Panc1 (cell line): ENCODE measurements at regions not wholly inside any gene's neighbourhood (a gene's known extent, or its start where the extent isn't known, plus 50 kb on each side); places are given as distances from the start of the nearest gene placed in this dataset.

ENCODE experiments used
- ATAC-seq: fragments of 200-7000 bp; cut with Tn5 transposase; 2 replicates; pipeline ENCODE4 v1.9.1; 2020; ENCODE audit warnings: mild to moderate bottlenecking, moderate library complexity
- BruUV-seq: library from RNA; stranded (reverse); fragments of 400-500 nt; replicated peaks from 2 replicates; lab custom pipeline; 2021; lab: Mats Ljungman, UMichigan
- CTCF ChIA-PET: fragments of 300-600 bp; sonication (Branson Sonifier 250); formaldehyde crosslinking; loops from one replicate; lab custom pipeline; 2022; ENCODE audit warnings: antibody characterized with exemption; lab: Charles Lee
- POLR2A ChIA-PET: fragments of 300-600 bp; sonication (Branson Sonifier 250); formaldehyde crosslinking; loops from one replicate; lab custom pipeline; 2022; ENCODE audit warnings: antibody characterized with exemption; lab: Charles Lee
- DNase-seq: peaks from one replicate; pipeline ENCODE4 v3.0.0-alpha.2; 2010; ENCODE audit warnings: low read depth, low spot score
- H3K27ac ChIP-seq: 2 replicates; pipeline ENCODE4 v1.5.1; 2011; ENCODE audit warnings: mild to moderate bottlenecking, low read length, inconsistent platforms
- H3K27me3 ChIP-seq: fragments of 200-500 bp; sonication (Bioruptor generic); 2 replicates; pipeline ENCODE4 v1.6.0; 2014; ENCODE audit warnings: low read length, inconsistent platforms; ENCODE audit not compliant: control insufficient read depth, insufficient read depth
- H3K36me3 ChIP-seq: fragments of 200-500 bp; sonication (Bioruptor generic); 2 replicates; pipeline ENCODE4 v1.5.1; 2014; ENCODE audit warnings: inconsistent platforms, mild to moderate bottlenecking, low read length, moderate library complexity; ENCODE audit not compliant: control insufficient read depth, insufficient read depth
- H3K4me1 ChIP-seq: 2 replicates; pipeline ENCODE4 v1.5.1; 2011; ENCODE audit warnings: inconsistent platforms, mild to moderate bottlenecking, low read length, moderate library complexity; ENCODE audit not compliant: control insufficient read depth, insufficient read depth
- H3K4me3 ChIP-seq, 2 experiments: 2 replicates each; pipeline ENCODE4 v1.5.1; 2011 to 2012; ENCODE audit warnings: low read depth in 2 of 2, low read length in 2 of 2, mild to moderate bottlenecking in 2 of 2, inconsistent platforms in 1 of 2, moderate library complexity in 1 of 2
- H3K9me3 ChIP-seq: fragments of 200-500 bp; sonication (Bioruptor generic); 2 replicates; pipeline ENCODE4 v1.5.1; 2014; ENCODE audit warnings: low read depth, mild to moderate bottlenecking, inconsistent platforms, low read length, moderate library complexity; ENCODE audit not compliant: control insufficient read depth, insufficient read depth
- POLR2AphosphoS5 ChIP-seq: IDR thresholded peaks from 2 replicates; pipeline ENCODE4 v1.6.1; 2012; ENCODE audit warnings: mild to moderate bottlenecking, low read depth, low read length, moderate library complexity
- REST ChIP-seq, 2 experiments: IDR thresholded peaks; 2 replicates each; pipeline ENCODE4 v1.6.1; 2011 to 2012; ENCODE audit warnings: low read depth in 2 of 2, control low read depth in 1 of 2, low read length in 1 of 2, mild to moderate bottlenecking in 1 of 2, moderate library complexity in 1 of 2; ENCODE audit not compliant: insufficient read depth in 1 of 2
- SIN3A ChIP-seq: IDR thresholded peaks from 2 replicates; pipeline ENCODE4 v1.6.1; 2012; ENCODE audit warnings: low read depth, mild to moderate bottlenecking, low read length, moderate library complexity, borderline replicate concordance; ENCODE audit not compliant: insufficient read depth
- TCF7L2 ChIP-seq: IDR thresholded peaks from 2 replicates; pipeline ENCODE4 v1.6.1; 2011; ENCODE audit warnings: mild to moderate bottlenecking, low read depth, low read length, inconsistent platforms
- in situ Hi-C: cut with HindIII; loops from 2 replicates; pipeline ENCODE4 v1.10.0; 2016; ENCODE audit warnings: low sequenced_read_pairs, low pct_unique_long_range_greater_than_20kb
- intact Hi-C: fragments of 100-400 bp; cut with micrococcal nuclease; formaldehyde crosslinking; loops from one replicate; pipeline ENCODE4 v1.10.0; 2022; ENCODE audit not compliant: unreplicated experiment
- TF ChIP-seq, protein P1 (sequence below): fragments of 450-650 bp; IDR thresholded peaks from 2 replicates; pipeline ENCODE4 v1.5.1; 2017; ENCODE audit warnings: mild to moderate bottlenecking

DNA sequence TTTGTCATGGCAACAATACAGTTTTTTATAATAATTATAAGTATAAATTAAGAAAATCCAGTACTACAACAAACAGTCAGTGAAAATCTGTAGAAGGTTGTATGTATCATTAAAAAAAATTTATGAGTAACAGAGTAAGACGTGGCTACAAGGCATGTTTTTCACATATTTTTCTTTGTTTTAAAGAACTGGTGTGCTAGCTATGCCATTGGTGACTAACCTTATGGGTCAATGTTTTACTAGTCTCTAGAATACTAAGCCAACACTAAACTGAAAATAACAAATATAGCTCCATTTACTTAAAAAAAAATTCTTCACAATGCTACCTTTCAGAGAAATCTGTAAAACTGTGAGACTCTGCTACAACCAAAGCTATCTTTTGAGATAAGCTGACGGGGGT lies 261.5 kb downstream of the ADGRL2 start:
- H3K4me3 ChIP-seq: no peak overlapping the region
- ChIA-PET POLR2A (interaction anchor here (0.5 kb wide), 1 partner anchor 125 kb away, joined by 5 read pairs; no protein-coding TSS in a partner anchor), CTCF (no interaction called here)
- DNase-seq (no peak), ATAC-seq (no peak)
- H3K27me3 ChIP-seq: no peaks in the 10 kb centered on the region
- TF ChIP-seq, protein P1, sequence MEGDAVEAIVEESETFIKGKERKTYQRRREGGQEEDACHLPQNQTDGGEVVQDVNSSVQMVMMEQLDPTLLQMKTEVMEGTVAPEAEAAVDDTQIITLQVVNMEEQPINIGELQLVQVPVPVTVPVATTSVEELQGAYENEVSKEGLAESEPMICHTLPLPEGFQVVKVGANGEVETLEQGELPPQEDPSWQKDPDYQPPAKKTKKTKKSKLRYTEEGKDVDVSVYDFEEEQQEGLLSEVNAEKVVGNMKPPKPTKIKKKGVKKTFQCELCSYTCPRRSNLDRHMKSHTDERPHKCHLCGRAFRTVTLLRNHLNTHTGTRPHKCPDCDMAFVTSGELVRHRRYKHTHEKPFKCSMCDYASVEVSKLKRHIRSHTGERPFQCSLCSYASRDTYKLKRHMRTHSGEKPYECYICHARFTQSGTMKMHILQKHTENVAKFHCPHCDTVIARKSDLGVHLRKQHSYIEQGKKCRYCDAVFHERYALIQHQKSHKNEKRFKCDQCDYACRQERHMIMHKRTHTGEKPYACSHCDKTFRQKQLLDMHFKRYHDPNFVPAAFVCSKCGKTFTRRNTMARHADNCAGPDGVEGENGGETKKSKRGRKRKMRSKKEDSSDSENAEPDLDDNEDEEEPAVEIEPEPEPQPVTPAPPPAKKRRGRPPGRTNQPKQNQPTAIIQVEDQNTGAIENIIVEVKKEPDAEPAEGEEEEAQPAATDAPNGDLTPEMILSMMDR: no peak
- TF ChIP-seq SIN3A (no peak), TCF7L2 (no peak), POLR2AphosphoS5 (no peak)
- no peaks in the 10 kb centered on the region for H3K9me3 ChIP-seq
- intact Hi-C loops: no loop called here
- in situ Hi-C loops: no loop called here
- no peaks in the 10 kb centered on the region for H3K4me1 ChIP-seq
- no peaks in the 10 kb centered on the region for H3K36me3 ChIP-seq
- H3K27ac ChIP-seq: no peak overlapping the region
- no TSS peak for BruUV-seq

DNA sequence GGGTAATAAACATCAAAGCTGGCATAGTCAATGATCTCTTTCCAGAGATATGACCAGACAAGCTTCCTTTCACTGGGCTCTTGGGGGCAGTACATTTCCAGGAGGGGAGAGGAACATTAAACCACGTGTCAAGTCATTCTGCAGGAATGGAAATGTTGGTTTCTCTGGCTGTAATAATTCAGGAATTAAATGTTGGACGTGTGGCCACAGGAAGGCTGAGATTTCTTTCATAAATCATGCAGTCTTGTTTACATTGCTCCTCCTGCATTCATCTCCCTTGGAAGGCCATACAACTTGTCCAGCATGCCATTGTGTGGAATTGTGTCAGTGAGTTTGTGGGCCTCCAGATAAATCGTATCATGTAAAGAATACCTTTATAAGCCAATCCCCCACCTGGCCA lies 259.2 kb downstream of the ADGRL2 start:
- CTCF ChIA-PET: no interaction called here
- POLR2A ChIA-PET: no interaction called here
- TF ChIP-seq SIN3A (no peak), REST (IDR thresholded peaks at IDR 0.05; ENCODE audit: insufficient read depth in 1 of 2, low read depth in 2 of 2, low read length in 1 of 2) (no peak), POLR2AphosphoS5 (no peak), TCF7L2 (no peak)
- TF ChIP-seq, protein P1: no peak

DNA sequence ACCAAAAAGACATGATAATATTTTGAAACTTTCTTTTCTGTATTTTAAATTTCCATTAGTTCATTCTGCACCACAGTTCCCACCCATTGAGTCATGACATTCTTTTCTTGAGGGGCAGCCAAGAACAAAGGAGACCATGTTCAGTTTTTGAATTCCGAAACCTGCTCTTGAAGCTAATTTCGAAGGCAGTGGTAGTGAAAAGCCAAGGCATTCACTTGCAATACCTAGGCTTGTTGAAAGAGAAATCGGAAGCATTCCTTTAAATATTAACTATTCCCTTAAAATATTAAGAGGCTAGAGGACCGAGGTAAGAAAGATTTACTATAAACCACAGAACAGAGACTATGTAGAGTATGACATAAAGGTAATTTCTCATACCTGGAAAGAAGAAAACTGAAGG lies 256.3 kb downstream of the ADGRL2 start:
- Histone ChIP-seq H3K4me1 (no peaks in the 10 kb centered on the region), H3K4me3 (no peak overlapping the region), H3K36me3 (no peaks in the 10 kb centered on the region), H3K27me3 (no peaks in the 10 kb centered on the region), H3K9me3 (no peaks in the 10 kb centered on the region), H3K27ac (no peak overlapping the region)
- intact Hi-C loops (no loop called here), in situ Hi-C loops (no loop called here)
- TF ChIP-seq, protein P1: no peak
- TF ChIP-seq REST (IDR thresholded peaks at IDR 0.05; ENCODE audit: insufficient read depth in 1 of 2, low read depth in 2 of 2, low read length in 1 of 2): no peak
- no peak for TF ChIP-seq SIN3A
- ChIA-PET POLR2A (no interaction called here), CTCF (no interaction called here)
- DNase-seq (no peak), ATAC-seq (no peak)
- no TSS peak for BruUV-seq

More for the DNA sequence above, 259.2 kb downstream of the ADGRL2 start:
- BruUV-seq: no TSS peak
- in situ Hi-C loops: no loop called here
- DNase-seq (no peak), ATAC-seq (no peak)
- Histone ChIP-seq H3K4me3 (no peak overlapping the region), H3K27me3 (no peaks in the 10 kb centered on the region), H3K4me1 (no peaks in the 10 kb centered on the region), H3K27ac (no peak overlapping the region), H3K36me3 (no peaks in the 10 kb centered on the region), H3K9me3 (no peaks in the 10 kb centered on the region)
- intact Hi-C loops: no loop called here
